Tibial artery (tissue), 4 donors: ENCODE measurements at regions not wholly inside any gene's neighbourhood (a gene's known extent, or its start where the extent isn't known, plus 50 kb on each side); places are given as distances from the start of the nearest gene placed in this dataset.
"Not testable (repeated sequence)": the region's sequence is repeated elsewhere in the genome, so short reads cannot be mapped to it uniquely, and the experiment has no call there.

ENCODE experiments used
- DNase-seq, 2 donors: peaks; one replicate each; pipeline ENCODE4 v3.0.0-alpha.2; 2019
- H3K27ac ChIP-seq, 2 donors: fragments of 200-600 bp; sonication (generic) in 1 of 2; 1 replicate in 1 of 2; 2 replicates in 1 of 2; pipeline ENCODE4 v1.5.1; 2018 to 2019; ENCODE audit warnings: mild to moderate bottlenecking in 1 of 2
- H3K27me3 ChIP-seq, 2 donors: fragments of 200-600 bp; sonication (generic) in 1 of 2; one replicate each; pipeline versions ENCODE4 v1.5.1 to v1.6.0; 2016 to 2019
- H3K36me3 ChIP-seq, 3 donors: fragments of 200-600 bp; sonication (generic) in 2 of 3; one replicate each; pipeline ENCODE4 v1.5.1; 2016 to 2019; ENCODE audit warnings: mild to moderate bottlenecking in 2 of 3
- H3K4me1 ChIP-seq, 4 donors: fragments of 200-600 bp; sonication (generic) in 2 of 4; 1 replicate in 3 of 4; 2 replicates in 1 of 4; pipeline ENCODE4 v1.5.1; 2016 to 2019
- H3K4me3 ChIP-seq, 2 donors: fragments of 200-600 bp; sonication (generic) in 1 of 2; 1 replicate in 1 of 2; 2 replicates in 1 of 2; pipeline ENCODE4 v1.5.1; 2018 to 2019; ENCODE audit warnings: mild to moderate bottlenecking in 2 of 2
- H3K9me3 ChIP-seq, 3 donors: fragments of 200-600 bp; sonication (generic) in 1 of 3; one replicate each; pipeline ENCODE4 v1.5.1; 2016 to 2019
- intact Hi-C: fragments of 100-400 bp; cut with DNase I; formaldehyde crosslinking; loops from one replicate; pipeline ENCODE4 v1.15.0; 2023; ENCODE audit warnings: low total_unique reads
- TF ChIP-seq, protein P1 (sequence below), 2 experiments: fragments of 200-600 bp in 1 of 2; fragments of 450-650 bp in 1 of 2; IDR thresholded peaks; one replicate each; pipeline ENCODE4 v1.5.1; 2017 to 2019; ENCODE audit warnings: antibody characterized with exemption in 2 of 2, mild to moderate bottlenecking in 1 of 2, moderate library complexity in 1 of 2

DNA sequence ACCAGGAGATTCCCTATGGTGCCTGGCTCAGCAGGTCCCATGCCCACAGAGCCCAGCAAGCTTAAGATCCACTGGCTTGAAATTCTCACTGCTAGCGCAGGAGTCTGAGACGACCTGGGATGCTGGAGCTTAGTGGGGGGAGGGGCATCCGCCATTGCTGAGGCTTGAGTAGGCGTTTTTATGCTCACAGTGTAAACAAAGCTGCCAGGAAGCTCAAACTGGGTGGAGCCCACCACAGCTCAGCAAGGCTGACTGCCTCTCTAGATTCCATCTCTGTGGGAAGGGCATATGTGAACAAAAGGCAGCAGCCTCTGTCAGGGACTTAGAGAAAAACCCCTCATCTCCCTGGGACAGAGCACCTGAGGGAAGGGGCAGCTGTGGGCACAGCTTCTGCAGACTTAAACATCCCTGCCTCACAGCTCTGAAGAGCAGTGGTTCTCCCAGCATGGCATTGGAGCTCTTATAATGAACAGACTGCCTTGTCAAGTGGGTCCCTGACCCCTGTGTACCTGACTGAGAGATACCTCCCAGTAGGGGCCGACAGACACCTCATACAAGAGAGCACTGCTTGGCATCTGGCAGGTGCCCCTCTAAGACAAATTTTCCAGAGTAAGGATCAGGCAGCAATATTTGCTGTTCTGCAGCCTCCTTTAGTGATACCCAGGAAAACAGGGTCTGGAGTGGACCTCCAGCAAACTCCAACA, 231.5 kb upstream of the SETMAR start:
- no peaks in the 10 kb centered on the region for H3K4me1 ChIP-seq
- no peak overlapping the region for H3K27ac ChIP-seq
- intact Hi-C loops = no loop called here
- peaks cover 0 to 11% (median 0%) of the 10 kb centered on the region in 3 donors for H3K9me3 ChIP-seq
- H3K36me3 ChIP-seq = no peaks in the 10 kb centered on the region
- TF ChIP-seq, protein P1, sequence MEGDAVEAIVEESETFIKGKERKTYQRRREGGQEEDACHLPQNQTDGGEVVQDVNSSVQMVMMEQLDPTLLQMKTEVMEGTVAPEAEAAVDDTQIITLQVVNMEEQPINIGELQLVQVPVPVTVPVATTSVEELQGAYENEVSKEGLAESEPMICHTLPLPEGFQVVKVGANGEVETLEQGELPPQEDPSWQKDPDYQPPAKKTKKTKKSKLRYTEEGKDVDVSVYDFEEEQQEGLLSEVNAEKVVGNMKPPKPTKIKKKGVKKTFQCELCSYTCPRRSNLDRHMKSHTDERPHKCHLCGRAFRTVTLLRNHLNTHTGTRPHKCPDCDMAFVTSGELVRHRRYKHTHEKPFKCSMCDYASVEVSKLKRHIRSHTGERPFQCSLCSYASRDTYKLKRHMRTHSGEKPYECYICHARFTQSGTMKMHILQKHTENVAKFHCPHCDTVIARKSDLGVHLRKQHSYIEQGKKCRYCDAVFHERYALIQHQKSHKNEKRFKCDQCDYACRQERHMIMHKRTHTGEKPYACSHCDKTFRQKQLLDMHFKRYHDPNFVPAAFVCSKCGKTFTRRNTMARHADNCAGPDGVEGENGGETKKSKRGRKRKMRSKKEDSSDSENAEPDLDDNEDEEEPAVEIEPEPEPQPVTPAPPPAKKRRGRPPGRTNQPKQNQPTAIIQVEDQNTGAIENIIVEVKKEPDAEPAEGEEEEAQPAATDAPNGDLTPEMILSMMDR (IDR thresholded peaks at IDR 0.05) = no peak
- no peak for DNase-seq
- H3K27me3 ChIP-seq = no peaks in the 10 kb centered on the region
- no peak overlapping the region for H3K4me3 ChIP-seq

DNA sequence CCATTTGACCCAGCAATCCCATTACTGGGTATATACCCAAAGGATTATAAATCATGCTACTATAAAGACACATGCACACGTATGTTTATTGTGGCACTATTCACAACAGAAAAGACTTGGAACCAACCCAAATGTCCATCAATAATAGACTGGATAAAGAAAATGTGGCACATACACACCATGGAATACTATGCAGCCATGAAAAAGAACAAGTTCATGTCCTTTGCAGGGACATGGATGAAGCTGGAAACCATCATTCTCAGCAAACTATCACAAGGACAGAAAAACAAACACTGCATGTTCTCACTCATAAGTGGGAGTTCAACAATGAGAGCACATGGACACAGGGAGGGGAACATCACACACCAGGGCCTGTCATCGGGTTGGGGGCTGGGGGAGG, 225.9 kb upstream of the SETMAR start:
- H3K27me3 ChIP-seq, H3K4me1 ChIP-seq, intact Hi-C loops, H3K4me3 ChIP-seq, DNase-seq, H3K27ac ChIP-seq, H3K36me3 ChIP-seq: not testable (repeated sequence)
- H3K9me3 ChIP-seq = peaks cover 0 to 11% (median 0%) of the 10 kb centered on the region in 3 donors

DNA sequence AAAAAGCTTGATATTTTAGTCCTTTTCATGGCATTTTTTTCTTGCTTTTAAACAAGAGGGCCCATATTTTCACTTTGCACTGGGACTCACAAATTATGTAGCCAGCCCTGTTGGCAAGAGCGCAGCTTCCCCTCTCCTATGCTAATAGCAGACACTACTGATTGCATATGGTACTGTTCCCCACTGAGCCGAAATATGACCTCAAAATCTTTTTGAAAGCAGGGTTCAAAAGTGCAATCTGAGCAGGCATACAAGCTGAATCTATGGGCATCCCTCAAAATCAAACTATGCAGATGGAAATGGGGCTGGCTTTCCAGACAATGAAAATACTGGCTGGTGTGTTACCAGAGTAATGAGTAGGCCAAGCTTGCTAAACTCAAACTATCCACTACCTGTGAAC, 225.2 kb upstream of the SETMAR start:
- intact Hi-C loops = no loop called here
- H3K4me1 ChIP-seq = no peaks in the 10 kb centered on the region
- peaks cover 0 to 11% (median 0%) of the 10 kb centered on the region in 3 donors for H3K9me3 ChIP-seq
- no peaks in the 10 kb centered on the region for H3K36me3 ChIP-seq
- TF ChIP-seq, protein P1 (IDR thresholded peaks at IDR 0.05) = no peak
- H3K27ac ChIP-seq = no peak overlapping the region
- no peak for DNase-seq
- no peak overlapping the region for H3K4me3 ChIP-seq
- no peaks in the 10 kb centered on the region for H3K27me3 ChIP-seq

DNA sequence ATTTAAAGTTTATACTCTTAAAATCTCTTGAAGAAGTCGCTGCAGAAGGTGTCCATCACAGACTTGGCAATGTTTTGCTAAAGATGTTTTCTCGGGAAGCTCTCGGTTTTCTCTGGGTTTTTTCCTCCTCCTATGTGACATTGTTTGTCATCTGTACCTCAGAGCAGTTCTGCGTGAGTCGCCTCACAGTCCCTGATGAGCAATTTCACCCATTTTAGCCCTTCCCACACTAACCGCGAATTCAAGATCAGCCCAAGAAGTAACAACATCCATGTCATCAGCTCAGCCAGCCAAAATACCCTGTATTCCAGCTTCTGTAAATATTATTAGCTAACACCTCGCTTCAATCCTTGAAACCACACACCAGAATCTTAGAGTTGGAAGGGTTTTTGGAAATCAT, 224.3 kb upstream of the SETMAR start:
- Histone ChIP-seq H3K36me3 (no peaks in the 10 kb centered on the region), H3K27me3 (no peaks in the 10 kb centered on the region), H3K27ac (no peak overlapping the region), H3K4me1 (no peaks in the 10 kb centered on the region), H3K4me3 (no peak overlapping the region), H3K9me3 (peaks cover 0 to 11% (median 0%) of the 10 kb centered on the region in 3 donors)
- no peak for DNase-seq
- intact Hi-C loops = no loop called here
- TF ChIP-seq, protein P1 (IDR thresholded peaks at IDR 0.05) = no peak

DNA sequence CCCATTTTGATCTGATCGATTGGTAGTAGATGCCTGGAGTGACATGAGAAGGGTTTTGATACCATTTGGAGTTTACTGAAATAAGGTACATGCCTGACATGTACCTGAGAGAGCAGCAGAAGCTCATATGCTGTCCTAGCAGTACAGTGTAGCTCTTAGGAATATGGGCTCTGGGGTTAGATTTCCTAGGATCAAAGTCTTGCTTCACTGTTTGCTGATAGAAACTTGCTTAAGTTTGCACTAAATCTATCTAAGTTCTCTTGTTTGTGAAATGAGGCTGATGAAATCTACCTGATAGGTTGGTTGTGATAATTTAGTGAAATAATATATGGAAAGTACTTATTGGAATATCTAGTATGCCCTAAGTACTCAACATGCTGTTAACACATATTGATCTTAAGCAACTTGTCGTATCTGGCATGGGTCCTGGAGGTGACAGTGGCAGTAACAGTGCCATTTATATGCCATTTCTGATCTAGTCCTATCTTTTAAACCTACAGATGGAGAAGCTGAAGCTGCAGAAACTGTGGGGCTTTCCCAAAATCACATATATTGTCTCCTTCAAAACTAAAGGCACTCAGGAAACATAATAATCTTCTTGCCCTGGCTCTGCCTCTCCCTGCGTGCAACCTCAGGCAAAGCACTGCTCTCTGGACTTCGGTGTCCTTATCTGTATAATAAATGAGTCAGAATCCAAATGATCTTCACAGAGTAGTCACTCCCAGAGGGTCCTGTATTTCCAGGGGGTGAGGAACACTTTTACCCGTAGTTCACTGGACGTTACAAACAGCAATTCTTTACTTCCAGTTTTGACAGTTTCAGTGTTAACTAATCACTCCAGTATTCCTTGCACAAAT, 223.6 kb upstream of the SETMAR start:
- intact Hi-C loops = no loop called here
- TF ChIP-seq, protein P1 (IDR thresholded peaks at IDR 0.05) = no peak

More for the DNA sequence above, 223.6 kb upstream of the SETMAR start:
- Histone ChIP-seq H3K4me3 (no peak overlapping the region), H3K9me3 (peaks cover 0 to 11% (median 0%) of the 10 kb centered on the region in 3 donors), H3K36me3 (no peaks in the 10 kb centered on the region), H3K27me3 (no peaks in the 10 kb centered on the region), H3K27ac (no peak overlapping the region), H3K4me1 (no peaks in the 10 kb centered on the region)
- no peak for DNase-seq
